ENCODE measurements at regions not wholly inside any gene's neighbourhood (a gene's known extent, or its start where the extent isn't known, plus 50 kb on each side); places are given as distances from the start of the nearest gene placed in this dataset.

DNA sequence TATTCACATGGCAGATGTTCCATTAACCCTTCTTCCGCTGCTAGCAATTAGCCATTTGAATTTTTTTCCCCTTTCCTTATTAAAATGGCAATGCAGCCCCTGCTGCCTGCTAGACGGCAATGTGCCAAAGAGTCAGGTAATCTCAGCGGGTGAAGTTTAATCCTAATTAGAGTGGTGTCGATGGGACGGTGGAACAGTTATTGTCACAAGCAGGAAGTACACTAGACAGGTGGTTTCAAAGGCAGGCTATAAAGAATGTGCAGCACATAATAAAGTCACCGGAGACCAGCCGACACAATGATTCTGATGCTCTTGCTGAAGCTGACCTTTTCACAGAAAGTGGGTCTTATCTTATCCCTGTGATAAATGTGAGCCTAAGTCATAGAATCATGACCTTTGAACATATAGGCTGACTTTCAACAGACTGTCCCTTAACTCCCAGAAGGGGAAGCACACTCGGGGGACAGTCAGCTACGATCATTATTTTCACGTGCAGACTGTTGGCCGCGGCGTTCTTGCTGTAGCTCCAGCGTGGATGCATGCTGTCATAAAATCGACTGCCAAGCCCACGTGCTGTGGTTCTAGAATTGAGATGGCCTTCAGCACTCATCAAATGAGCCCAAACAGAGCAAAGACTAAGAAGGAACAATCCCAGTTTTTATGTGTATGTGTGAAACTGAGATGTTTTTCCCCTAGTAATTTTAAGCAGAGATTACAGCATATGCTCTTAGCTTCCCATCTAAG lies 926.2 kb upstream of the SOX11 start:
- no peaks in the 10 kb centered on the region for H3K36me3 ChIP-seq
- intact Hi-C loops (cut with DNase I): loop anchor here in 1 of 3 donors (10.0 kb wide), 1 partner anchor 801 kb away; no protein-coding TSS in a partner anchor
- TF ChIP-seq, protein P1, sequence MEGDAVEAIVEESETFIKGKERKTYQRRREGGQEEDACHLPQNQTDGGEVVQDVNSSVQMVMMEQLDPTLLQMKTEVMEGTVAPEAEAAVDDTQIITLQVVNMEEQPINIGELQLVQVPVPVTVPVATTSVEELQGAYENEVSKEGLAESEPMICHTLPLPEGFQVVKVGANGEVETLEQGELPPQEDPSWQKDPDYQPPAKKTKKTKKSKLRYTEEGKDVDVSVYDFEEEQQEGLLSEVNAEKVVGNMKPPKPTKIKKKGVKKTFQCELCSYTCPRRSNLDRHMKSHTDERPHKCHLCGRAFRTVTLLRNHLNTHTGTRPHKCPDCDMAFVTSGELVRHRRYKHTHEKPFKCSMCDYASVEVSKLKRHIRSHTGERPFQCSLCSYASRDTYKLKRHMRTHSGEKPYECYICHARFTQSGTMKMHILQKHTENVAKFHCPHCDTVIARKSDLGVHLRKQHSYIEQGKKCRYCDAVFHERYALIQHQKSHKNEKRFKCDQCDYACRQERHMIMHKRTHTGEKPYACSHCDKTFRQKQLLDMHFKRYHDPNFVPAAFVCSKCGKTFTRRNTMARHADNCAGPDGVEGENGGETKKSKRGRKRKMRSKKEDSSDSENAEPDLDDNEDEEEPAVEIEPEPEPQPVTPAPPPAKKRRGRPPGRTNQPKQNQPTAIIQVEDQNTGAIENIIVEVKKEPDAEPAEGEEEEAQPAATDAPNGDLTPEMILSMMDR (IDR thresholded peaks at IDR 0.05): no peak
- H3K9me3 ChIP-seq: no peaks in the 10 kb centered on the region
- FAIRE-seq (no peak), ATAC-seq (no peak), DNase-seq (peak in 1 of 6 donors; percentile 15)
- H3K27ac ChIP-seq: no peak overlapping the region
- no peaks in the 10 kb centered on the region for H3K4me1 ChIP-seq
- H3K4me3 ChIP-seq: no peak overlapping the region
- 41 to 48% methylated on average over 16 of the region's 16 CpGs for WGBS, 2 donors
- no peaks in the 10 kb centered on the region for H3K27me3 ChIP-seq

DNA sequence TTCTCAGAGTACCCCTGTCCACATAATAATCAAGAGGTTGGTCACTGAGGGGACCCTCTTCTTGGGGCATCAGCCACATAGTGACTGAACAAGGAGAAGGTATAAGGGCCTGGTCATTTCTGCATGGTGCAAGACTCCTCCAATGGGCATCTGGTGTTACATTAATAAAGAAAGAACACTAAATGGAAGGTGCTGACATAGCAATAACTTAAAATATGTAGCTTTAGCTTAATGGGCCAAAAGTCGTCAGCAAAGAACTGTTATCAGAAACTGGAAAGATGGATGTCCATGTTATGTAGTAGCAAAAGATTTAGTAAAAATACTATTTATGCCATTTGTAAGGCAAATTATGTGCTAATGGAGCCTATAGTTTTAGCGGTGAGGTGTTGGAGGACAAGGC lies 916.5 kb upstream of the SOX11 start:
- FAIRE-seq: no peak
- no peaks in the 10 kb centered on the region for H3K4me1 ChIP-seq
- TF ChIP-seq, protein P1 (IDR thresholded peaks at IDR 0.05): no peak
- H3K27ac ChIP-seq: no peak overlapping the region
- no peaks in the 10 kb centered on the region for H3K9me3 ChIP-seq
- intact Hi-C loops (cut with DNase I): loop anchor here in 1 of 3 donors (10.0 kb wide), 1 partner anchor 821 kb away; no protein-coding TSS in a partner anchor
- no peak for ATAC-seq
- H3K27me3 ChIP-seq: no peaks in the 10 kb centered on the region
- 71 to 86% methylated on average over 2 of the region's 2 CpGs for WGBS, 2 donors
- DNase-seq: no peak
- no peaks in the 10 kb centered on the region for H3K36me3 ChIP-seq
- H3K4me3 ChIP-seq: no peak overlapping the region

DNA sequence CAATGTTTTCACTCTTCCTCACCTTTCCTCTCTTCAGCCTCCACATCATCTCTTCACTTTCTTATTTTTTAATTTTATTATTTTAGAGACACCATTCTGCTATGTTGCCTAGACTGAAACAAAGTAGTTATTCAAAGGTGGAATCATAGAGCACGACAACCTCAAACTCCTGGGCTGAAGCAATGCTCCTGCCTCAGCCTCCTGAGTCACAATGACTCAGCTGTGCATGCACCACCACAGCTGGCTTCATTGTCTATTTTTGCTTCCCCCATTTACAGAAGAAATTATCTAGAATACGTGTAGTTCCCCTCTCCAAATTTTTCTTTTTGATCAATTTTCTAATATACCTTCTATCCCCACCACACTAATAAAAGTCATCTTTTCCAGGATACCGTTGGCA lies 911.5 kb upstream of the SOX11 start:
- no peak for FAIRE-seq
- H3K36me3 ChIP-seq: no peaks in the 10 kb centered on the region
- ATAC-seq: no peak
- H3K4me1 ChIP-seq: no peaks in the 10 kb centered on the region
- H3K4me3 ChIP-seq: no peak overlapping the region
- WGBS, 2 donors: 58 to 71% methylated on average over 3 of the region's 3 CpGs
- H3K27me3 ChIP-seq: no peaks in the 10 kb centered on the region
- TF ChIP-seq, protein P1 (IDR thresholded peaks at IDR 0.05): no peak
- H3K9me3 ChIP-seq: no peaks in the 10 kb centered on the region
- intact Hi-C loops (cut with DNase I): no loop called here
- DNase-seq: no peak
- no peak overlapping the region for H3K27ac ChIP-seq

DNA sequence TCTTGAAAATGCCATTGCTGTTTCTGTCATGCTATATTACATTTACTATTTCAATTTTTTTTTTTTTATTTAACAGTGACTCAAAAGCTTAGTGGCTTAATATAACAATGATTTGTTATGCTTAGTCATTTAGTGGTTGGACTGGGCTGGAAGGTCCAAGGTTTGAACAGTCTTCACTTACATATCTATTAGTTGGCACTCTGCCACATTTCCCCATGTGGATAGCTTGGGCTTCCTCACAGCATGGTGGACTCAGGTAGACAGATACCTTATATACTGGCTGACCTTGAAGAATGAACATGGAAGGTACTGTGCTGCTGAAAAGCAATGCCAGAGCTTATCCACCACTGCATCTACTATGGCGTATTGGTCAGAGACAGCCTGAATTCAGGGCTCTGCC lies 909.5 kb upstream of the SOX11 start:
- Histone ChIP-seq H3K4me1 (no peaks in the 10 kb centered on the region), H3K27ac (no peak overlapping the region), H3K36me3 (no peaks in the 10 kb centered on the region), H3K4me3 (no peak overlapping the region), H3K9me3 (no peaks in the 10 kb centered on the region), H3K27me3 (no peaks in the 10 kb centered on the region)
- TF ChIP-seq, protein P1 (IDR thresholded peaks at IDR 0.05): no peak
- ATAC-seq: no peak
- no peak for DNase-seq
- intact Hi-C loops (cut with DNase I): no loop called here
- no peak for FAIRE-seq
- 89 to 98% methylated on average over 1 of the region's 1 CpG for WGBS, 2 donors

DNA sequence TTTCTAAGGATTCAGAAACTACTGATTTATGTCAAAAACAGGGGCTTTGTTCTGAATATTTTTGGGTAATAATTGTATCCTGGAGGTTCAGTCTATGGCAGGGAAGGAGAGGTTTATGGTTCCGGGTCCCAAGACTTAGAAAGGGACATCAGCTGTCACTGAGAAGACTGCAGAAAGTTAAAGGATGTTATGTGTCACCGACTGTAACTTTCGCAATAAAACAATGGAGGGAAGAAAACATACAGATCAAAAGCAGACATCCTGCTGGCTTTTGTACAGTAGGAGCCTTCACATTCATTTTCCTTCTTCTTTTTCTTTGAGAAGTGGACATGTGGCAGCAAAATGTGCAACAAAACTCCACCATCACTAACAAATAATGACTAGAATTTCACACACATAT lies 900.7 kb upstream of the SOX11 start:
- Histone ChIP-seq H3K27ac (no peak overlapping the region), H3K4me1 (no peaks in the 10 kb centered on the region), H3K4me3 (no peak overlapping the region), H3K9me3 (no peaks in the 10 kb centered on the region), H3K36me3 (no peaks in the 10 kb centered on the region), H3K27me3 (no peaks in the 10 kb centered on the region)
- FAIRE-seq: no peak
- DNase-seq: no peak
- TF ChIP-seq, protein P1 (IDR thresholded peaks at IDR 0.05): no peak
- WGBS, 2 donors: 48 to 78% methylated on average over 3 of the region's 3 CpGs
- ATAC-seq: no peak
- intact Hi-C loops (cut with DNase I): no loop called here

Data from pancreas (tissue), 10 donors.